PC-9 (cell line): ENCODE measurements at regions not wholly inside any gene's neighbourhood (a gene's known extent, or its start where the extent isn't known, plus 50 kb on each side); places are given as distances from the start of the nearest gene placed in this dataset.

Experiments
- CTCF ChIP-seq: fragments of 200-600 bp; sonication (generic); conservative IDR thresholded peaks from 2 replicates; pipeline ENCODE4 v1.6.1; 2017; ENCODE audit warnings: mixed run types, antibody characterized with exemption, mild to moderate bottlenecking, moderate library complexity
- EZH2 ChIP-seq: fragments of 200-600 bp; sonication (generic); IDR thresholded peaks from 2 replicates; pipeline ENCODE4 v1.8.0; 2017; ENCODE audit warnings: antibody characterized with exemption, low read depth

GRCh38 chr5:125036494-125036893 is 290.1 kb upstream of the ZNF608 start:
- no peak for TF ChIP-seq CTCF
- TF ChIP-seq EZH2, result no peak
